ENCODE measurements at regions not wholly inside any gene's neighbourhood (a gene's known extent, or its start where the extent isn't known, plus 50 kb on each side); places are given as distances from the start of the nearest gene placed in this dataset.

GRCh38 chr13:53150568-53150967, 122.0 kb downstream of the OLFM4 start:
- no peak overlapping the region for H3K4me3 ChIP-seq (ENCODE audit: low read depth in 2 of 2, low read length in 2 of 2)
- CTCF ChIA-PET: no interaction called here
- no TSS peak for BruUV-seq (replicated peaks)
- no peaks in the 10 kb centered on the region for H3K4me1 ChIP-seq (ENCODE audit: control insufficient read depth, insufficient read depth, low read length)
- ATAC-seq: no peak
- H3K9me3 ChIP-seq (ENCODE audit: control insufficient read depth, insufficient read depth, low read depth, low read length): no peaks in the 10 kb centered on the region
- POLR2A ChIA-PET: no interaction called here
- no peak for TF ChIP-seq CTCF (IDR thresholded peaks at IDR 0.05)
- TF ChIP-seq, protein P1, sequence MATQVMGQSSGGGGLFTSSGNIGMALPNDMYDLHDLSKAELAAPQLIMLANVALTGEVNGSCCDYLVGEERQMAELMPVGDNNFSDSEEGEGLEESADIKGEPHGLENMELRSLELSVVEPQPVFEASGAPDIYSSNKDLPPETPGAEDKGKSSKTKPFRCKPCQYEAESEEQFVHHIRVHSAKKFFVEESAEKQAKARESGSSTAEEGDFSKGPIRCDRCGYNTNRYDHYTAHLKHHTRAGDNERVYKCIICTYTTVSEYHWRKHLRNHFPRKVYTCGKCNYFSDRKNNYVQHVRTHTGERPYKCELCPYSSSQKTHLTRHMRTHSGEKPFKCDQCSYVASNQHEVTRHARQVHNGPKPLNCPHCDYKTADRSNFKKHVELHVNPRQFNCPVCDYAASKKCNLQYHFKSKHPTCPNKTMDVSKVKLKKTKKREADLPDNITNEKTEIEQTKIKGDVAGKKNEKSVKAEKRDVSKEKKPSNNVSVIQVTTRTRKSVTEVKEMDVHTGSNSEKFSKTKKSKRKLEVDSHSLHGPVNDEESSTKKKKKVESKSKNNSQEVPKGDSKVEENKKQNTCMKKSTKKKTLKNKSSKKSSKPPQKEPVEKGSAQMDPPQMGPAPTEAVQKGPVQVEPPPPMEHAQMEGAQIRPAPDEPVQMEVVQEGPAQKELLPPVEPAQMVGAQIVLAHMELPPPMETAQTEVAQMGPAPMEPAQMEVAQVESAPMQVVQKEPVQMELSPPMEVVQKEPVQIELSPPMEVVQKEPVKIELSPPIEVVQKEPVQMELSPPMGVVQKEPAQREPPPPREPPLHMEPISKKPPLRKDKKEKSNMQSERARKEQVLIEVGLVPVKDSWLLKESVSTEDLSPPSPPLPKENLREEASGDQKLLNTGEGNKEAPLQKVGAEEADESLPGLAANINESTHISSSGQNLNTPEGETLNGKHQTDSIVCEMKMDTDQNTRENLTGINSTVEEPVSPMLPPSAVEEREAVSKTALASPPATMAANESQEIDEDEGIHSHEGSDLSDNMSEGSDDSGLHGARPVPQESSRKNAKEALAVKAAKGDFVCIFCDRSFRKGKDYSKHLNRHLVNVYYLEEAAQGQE (IDR thresholded peaks at IDR 0.05; ENCODE audit: insufficient read depth in 1 of 2, low read depth in 2 of 2, low read length in 1 of 2): no peak
- TF ChIP-seq POLR2AphosphoS5 (IDR thresholded peaks at IDR 0.05; ENCODE audit: low read depth, low read length): no peak
- TF ChIP-seq TCF7L2 (IDR thresholded peaks at IDR 0.05; ENCODE audit: low read depth, low read length): no peak
- TF ChIP-seq SIN3A (IDR thresholded peaks at IDR 0.05; ENCODE audit: borderline replicate concordance, insufficient read depth, low read depth, low read length): no peak
- in situ Hi-C loops (cut with HindIII; ENCODE audit: low pct_unique_long_range_greater_than_20kb, low sequenced_read_pairs) (no loop called here), intact Hi-C loops (cut with micrococcal nuclease; ENCODE audit: unreplicated experiment) (no loop called here)
- H3K27me3 ChIP-seq (ENCODE audit: control insufficient read depth, insufficient read depth, low read length): no peaks in the 10 kb centered on the region
- H3K36me3 ChIP-seq (ENCODE audit: control insufficient read depth, insufficient read depth, low read length): no peaks in the 10 kb centered on the region
- DNase-seq (ENCODE audit: low read depth, low spot score): no peak
- H3K27ac ChIP-seq (ENCODE audit: low read length): no peak overlapping the region

DNA sequence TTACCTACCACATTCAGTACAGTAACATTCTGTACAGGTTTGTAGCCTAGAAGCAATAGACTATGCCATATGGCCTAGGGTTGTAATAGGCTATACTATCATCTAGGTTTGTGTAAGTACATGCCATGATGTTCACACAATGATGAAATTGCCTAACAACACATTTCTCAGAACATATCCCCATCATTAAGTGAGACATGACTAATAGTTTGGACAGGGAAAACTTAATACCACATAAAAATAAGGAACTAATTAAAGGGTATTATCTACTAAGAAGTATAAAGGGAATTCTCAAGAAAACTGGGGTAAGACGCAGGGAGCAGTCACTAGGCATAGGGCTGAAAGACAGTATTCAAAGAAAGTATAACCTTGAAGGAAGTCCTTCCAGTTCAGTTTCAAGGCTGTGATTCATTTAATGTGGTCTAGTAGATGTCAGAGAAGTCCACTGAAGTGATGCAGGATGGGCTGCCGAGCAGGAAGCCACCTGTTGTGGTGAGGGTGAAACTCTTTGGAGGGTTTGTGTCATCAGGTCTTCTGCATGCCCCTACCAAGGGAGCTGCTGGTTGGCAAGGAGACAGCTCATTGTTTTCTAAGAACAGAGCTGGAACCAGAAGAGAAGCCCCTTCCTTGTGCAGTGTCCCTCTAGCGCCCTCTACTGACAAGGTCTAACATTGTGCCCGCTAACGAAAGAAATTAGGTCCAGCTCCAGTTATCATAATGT, 122.9 kb downstream of the OLFM4 start:
- Histone ChIP-seq H3K4me1 (ENCODE audit: control insufficient read depth, insufficient read depth, low read length) (no peaks in the 10 kb centered on the region), H3K27ac (ENCODE audit: low read length) (no peak overlapping the region), H3K36me3 (ENCODE audit: control insufficient read depth, insufficient read depth, low read length) (no peaks in the 10 kb centered on the region), H3K9me3 (ENCODE audit: control insufficient read depth, insufficient read depth, low read depth, low read length) (no peaks in the 10 kb centered on the region), H3K4me3 (ENCODE audit: low read depth in 2 of 2, low read length in 2 of 2) (no peak overlapping the region), H3K27me3 (ENCODE audit: control insufficient read depth, insufficient read depth, low read length) (no peaks in the 10 kb centered on the region)
- TF ChIP-seq TCF7L2 (IDR thresholded peaks at IDR 0.05; ENCODE audit: low read depth, low read length): no peak
- peak; percentile 75 for TF ChIP-seq CTCF (IDR thresholded peaks at IDR 0.05)
- peak; percentile 41 for DNase-seq (ENCODE audit: low read depth, low spot score)
- BruUV-seq (replicated peaks): no TSS peak
- CTCF ChIA-PET: no interaction called here
- ATAC-seq: no peak
- in situ Hi-C loops (cut with HindIII; ENCODE audit: low pct_unique_long_range_greater_than_20kb, low sequenced_read_pairs) (no loop called here), intact Hi-C loops (cut with micrococcal nuclease; ENCODE audit: unreplicated experiment) (no loop called here)
- POLR2A ChIA-PET: no interaction called here

Measured in Panc1 (cell line).